NCI-H82 treated with DMSO at 0.1 percent for 48 hours (cell line): ENCODE measurements at regions not wholly inside any gene's neighbourhood (a gene's known extent, or its start where the extent isn't known, plus 50 kb on each side); places are given as distances from the start of the nearest gene placed in this dataset.

Experiments
- DNase-seq: peaks from one replicate; lab custom pipeline; 2025; ENCODE audit not compliant: unreplicated experiment; lab: John Stamatoyannopoulos, UW

DNA sequence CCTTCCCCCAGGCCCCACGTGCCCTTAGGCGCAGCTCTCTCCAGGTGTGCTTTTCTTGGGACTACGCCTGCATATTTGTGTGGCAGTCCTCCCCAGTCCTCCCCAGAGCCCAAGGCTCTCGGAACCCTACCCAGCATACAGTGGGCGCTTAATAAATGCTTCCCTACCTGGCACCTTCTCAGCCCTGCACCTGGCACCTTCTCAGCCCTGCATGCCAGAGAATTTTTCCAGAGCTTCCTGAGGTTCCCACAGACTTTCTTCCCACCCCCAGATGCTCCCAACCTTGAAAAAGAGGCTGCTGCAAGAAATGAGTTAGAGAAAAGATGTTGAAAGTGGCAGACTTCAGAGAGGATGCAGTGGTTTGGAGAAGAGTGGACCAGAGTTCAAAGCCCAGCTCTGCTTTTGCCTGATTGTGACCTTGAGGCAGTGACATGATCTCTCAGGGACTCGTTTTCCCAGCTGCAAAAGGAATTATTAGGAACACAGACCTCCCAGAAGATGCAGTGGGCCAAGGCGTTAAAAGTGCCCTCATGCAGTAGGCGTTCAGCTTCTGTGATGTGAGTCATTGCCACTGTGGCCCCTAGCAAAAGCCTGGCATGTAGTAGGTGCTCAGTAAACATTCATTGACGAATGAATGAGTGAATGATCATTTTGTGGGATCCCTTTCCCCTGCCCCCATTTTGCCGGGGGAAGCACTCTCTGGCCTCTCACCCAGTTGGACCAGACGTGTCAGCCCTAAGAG is 167.2 kb downstream of the PHETA1 start:
- no peak for DNase-seq

DNA sequence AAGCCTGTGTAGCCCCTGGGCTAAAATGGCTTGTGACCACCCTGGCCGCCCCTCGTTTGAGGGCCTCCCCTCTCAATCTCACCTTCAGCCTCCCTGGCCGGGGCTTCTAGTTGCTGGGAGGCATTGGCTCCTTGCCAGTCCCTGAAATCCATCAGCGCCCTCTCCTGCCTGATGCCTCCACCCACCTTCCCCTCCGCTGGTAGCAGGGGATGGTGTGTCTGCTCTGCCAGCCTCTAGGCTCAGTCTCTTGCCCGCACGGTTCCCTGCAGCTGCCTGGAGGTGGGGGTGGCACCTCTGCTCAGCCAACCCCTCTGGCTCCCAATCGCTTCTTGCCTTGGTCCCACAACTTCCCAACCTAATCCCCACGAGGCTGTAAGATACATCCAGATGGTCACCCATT is 167.9 kb downstream of the PHETA1 start:
- DNase-seq, result peak; percentile 20

DNA sequence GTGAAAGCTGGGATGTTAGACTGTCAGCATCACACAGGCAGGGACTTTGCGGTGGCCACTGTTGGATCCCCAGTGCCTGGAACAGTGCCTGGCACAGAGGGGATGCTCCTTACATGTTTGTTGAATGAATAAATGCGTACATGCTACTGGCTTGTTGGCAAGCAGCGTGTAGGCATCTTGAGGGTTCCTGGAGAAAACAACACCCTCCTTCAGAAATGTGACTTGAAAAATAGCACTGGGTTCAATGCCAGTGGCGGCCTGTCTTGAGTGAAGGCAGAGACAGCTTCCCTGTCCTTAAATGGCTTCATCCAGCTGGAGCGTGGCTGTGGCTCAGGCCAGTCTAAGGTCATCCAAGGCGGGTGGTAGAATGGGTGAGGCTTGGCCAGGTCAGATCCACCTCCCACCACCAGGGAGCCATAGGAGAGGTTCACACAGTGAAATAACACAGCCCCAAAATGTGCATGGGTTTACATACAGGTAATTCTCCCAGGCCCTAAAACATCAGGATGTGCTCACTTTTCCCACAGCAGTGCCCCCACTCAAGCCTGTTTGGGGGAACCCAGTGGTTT is 171.4 kb downstream of the PHETA1 start:
- DNase-seq, result no peak

DNA sequence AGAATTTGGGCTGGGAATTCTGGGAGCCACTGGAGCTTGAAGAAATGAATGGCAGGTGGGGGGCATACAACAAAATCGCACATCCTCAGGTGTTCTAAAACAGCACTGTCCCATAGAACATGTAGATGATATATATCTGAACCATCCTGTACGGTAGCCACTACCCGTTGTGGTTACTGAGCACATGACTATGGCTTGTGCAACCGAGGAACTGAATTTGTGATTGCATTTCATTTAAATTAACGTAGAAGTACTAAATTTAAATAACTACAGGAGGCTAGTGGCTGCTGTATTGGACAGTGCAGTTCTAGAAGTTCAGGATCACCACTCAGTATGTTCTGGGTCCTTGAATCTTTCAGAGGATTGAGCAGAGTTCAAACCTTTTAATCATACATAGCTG is 172.4 kb downstream of the PHETA1 start:
- DNase-seq, result no peak

DNA sequence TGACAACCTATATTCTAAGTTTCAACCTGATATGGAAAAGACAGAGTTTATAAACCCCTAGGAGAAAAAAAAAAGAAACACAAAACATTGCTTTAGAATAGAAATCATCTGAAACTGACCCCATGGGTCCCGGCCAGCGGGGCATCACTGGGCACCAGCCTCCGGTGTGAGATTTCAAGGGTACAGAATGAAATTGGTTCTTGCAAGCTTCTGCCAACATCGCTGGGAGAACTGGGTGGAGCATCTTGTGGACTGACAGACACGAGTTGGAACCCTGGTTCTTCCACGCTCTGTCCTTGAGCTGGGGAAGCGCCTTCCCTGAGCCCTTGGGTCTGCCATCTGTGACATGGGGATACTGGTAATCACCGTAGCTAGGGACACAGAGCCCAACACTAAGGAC is 173.6 kb downstream of the PHETA1 start:
- no peak for DNase-seq

DNA sequence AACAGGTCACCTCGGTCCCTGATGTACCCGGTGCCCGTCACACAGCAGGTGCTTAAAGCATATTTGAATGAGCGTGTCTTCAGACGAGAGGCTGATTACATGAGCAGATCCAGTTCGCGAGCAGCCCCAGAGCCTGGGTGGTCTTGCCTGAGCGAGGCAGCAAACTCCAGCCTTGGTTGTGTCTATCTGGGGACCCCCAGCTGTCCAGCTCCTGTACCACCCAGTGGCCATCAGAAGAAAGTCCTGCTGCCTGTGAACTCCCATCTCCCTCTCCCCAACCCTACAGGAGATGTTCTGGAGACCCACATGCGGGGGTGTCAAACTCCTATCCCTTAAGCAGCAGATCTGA is 174.2 kb downstream of the PHETA1 start:
- no peak for DNase-seq

DNA sequence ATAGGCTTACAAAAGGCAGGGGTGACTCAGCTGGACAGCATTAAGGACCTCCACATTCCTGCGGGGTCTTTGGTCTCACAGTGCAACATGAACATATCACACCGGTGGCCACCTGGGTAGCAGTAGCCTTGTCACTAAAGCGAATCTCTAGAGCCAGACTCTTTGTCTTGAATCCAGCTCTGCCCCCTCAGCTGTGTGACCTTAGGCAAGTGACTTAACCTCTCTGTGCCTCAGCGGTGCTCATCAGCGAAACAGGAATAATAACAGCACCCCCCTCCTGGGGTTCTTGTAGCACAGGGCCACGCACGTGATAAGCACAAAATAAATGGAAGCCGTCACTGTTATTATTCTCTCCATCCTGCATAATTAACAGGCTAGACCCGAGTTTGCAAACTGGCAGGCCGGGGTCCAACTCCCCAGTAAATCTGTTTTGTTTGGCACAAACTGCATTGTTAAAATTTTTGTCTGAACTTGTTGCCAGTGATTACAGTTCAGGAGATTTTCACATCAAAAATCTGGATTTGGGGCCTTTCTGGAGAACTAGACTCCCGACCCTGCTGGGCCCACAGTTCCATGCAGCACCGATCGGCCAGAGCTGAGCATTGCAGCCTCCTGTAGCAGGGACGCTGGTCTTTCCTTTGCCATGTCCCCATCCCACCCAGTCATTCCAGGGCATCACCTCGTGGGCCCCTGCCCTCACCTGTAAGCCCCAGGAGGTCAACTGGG is 174.8 kb downstream of the PHETA1 start:
- DNase-seq, result no peak

DNA sequence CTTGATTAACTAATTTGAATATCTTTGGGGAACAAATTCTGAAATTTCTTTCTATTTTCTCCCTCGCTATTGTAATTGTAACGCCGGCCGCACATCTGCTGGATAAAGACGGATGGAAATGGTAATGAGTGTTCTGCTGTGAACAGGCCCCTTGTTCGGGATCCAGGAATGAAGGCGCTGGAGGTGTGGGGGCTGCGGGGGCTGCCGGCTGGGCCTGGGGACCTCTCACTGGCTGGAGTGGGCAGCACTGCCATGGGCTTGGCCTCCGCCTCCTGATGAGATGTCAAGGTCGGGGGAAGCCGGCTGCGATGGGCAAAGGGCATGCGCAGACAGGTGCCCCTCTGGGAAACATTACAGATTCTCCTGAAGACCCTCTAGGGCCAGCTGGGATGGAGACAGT is 175.4 kb downstream of the PHETA1 start:
- DNase-seq, result no peak

DNA sequence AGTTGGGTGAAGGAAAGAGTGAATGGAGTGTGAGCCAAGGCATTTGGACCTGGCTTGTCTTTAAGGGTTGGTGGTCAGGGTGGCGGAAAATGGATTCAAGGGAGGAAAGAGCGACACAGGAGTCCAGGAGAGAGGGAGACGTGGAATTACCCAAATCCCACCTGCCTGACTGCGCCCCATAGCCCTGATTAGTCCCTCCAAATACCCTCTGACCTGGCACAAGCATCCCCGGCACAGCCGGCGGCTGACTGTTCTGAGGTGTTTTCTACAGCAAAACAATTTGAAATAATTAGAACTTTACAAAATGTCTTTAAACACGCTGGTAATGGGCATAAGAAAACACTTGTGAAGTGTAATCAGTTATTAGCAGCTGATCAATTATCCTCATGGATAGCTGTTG is 175.8 kb downstream of the PHETA1 start:
- DNase-seq, result no peak

DNA sequence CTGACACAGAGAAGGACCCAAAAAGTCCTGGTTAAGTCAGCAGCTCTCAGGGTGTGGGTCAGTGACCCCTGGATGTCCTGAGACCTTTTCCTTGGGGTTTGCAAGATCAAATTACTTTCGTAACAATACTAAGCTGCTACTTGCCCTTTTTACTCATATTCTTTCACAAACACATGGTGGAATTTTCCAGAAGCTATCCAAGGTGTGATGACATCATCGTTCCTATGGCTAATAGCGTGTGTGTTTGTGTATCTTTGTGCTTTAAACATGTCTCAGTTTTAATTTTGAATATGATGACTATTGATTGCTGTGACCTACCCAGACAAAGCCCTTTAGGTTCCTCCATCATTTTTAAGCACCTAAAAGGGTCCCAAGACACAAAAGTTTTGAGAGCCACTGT is 176.2 kb downstream of the PHETA1 start:
- no peak for DNase-seq

DNA sequence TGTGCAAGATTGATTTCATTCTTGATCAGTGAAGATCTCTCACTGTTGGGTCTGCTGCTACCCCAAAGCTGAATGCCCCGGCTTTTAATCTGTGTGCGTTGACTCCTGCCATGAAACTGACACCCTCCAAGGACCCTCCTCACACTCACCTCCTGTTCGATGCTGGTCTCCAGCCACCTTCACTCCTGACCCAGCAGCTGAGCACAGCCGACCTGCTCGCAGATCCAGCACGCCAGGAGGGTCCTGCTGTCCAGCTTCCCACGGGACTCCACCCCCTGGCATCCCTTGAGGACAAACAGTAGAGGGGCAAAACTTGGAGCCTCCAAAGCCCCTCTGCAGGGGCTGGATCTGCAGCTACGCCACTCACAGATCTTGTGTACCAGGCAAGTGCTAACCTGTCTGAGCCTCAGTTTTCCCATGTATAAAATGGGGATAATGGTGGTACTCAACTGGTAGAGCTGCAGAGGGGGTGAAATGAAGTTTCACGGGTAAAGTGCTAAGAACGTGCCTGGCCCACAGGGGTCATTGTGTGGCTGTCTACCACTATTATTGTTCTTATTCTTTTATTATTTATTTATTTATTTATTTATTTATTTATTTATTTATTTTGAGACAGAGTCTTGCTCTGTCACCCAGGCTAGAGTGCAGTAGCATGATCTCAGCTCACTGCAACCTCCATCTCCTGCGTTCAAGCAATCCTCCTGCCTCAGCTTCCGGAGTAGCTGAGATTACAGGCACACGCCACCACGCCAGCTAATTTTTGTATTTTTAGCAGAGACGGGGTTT is 178.0 kb downstream of the PHETA1 start:
- DNase-seq, result no peak

DNA sequence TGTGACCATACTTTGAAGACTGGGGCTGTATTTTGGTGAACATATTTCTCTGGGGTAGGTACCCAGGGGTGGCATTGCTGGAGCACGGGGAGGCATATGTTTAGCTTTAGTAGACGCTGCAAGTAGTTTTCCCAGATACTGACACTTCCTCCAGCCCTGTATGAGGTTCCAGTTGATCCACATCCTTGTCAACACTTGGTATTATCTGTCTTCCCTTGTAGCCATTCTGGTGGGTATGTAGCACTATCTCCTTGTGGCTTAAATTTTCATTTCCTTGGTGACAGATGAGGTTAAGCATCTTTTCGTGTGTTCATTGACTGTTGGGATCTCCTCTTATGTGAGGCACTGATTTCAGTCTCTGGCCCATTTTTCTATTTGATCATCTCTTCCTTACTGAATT is 179.1 kb downstream of the PHETA1 start:
- no peak for DNase-seq

DNA sequence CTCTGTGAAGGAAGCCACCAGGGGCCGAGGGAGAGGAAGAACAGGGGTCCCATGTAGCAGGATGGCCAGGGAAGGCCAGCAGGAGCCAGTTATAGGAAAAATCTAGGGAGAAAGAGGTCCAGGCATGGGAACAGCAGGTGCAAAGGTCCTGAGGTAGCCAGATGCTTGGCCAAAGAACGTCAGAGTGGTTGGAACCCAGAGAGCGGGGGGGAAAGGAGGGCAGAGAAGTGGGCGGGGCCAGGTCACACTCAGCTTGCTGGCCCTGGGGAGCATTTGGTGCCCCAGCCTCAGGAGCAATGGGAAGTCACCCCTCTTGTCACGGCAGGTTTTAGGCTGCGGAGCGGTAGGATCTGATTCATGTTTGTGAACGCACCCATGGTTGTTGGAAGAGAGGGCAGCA is 180.5 kb downstream of the PHETA1 start:
- DNase-seq, result no peak

DNA sequence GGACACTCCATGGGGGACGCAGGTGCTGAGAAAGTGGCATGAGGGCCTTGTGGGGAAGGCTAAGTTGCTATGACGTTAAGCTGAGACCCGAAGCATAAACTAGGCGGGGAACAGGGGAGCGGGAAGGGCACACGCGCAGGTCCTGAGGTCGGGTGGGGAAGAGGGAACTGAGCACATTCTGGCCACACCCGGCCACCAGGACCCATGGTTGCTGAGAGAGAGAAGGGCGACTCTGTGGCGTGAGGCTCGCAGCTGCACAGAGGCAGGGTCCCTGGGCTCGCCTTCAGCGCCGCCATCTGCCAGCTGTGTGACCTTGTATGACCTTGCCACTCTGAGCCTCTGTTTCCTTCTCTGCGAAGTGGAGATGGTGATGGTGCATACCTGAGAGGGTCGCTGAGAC is 182.5 kb downstream of the PHETA1 start:
- no peak for DNase-seq

DNA sequence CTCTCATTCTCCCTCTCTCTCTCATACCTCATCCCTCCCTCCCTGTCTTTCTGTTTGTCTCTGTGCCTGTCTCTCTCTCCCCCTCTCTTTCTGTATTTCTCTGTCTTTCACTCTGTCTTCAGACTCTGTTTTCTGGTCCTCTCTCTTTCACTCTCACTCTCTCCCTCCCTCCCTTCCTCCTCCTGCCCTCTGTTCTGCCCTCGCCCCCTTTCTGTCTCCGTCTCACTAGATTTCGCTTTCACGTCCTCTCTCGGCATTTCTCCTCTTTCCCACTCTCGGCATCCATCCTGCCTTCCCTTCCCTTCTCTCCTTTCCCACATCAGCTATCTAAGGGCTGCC is 183.0 kb downstream of the PHETA1 start:
- DNase-seq, result no peak

DNA sequence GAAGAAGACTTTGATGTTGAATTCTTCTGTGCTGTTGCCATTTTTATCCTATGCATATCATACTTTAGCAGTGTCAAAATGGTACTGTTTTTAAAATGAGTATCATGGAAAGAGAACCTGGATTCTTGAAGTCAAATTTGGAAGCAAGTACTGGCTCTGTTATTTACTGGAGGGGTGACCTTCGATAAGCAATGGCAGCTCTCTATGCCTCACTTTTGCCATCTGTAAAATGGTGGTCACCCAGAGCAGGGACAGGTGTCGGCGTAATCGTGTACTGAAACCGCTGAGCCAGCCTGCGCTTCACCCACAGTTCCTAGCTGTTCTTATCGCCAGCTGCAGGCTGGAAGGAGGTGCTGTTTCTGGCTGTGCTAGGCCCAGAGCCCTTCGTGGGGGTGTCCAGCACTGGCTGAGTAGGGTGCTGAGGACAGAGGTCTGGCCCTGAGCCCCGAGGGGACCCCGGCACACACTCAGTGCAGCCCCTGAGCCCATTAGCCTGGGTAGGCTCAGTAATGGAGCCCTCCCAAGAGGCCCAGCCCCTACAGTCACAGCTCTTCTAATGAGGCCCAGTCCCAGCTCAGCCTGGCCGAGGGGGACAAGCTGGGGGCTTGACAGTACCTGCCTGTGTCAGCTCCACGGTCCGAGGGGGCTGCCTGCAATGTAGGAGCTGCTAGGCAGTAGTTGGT is 183.5 kb downstream of the PHETA1 start:
- DNase-seq, result no peak

DNA sequence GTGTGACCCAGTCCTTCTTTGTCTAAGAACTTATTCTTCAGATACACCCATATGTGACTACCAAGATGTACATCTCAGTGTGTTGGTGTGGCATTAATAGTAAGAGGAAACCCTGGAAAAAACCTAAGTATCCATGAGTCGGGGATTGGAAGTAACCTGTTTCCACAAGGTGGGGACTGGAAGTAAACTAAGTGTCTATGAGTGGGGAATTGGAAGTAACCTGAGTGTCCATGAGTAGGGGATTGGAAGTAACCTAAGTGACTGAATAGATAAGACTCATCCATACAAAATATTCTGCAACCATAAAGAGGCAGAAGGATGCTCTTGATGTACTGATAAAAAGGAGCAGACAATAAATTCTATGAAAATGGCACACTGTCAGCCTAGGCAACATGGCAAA is 184.7 kb downstream of the PHETA1 start:
- DNase-seq, result no peak

DNA sequence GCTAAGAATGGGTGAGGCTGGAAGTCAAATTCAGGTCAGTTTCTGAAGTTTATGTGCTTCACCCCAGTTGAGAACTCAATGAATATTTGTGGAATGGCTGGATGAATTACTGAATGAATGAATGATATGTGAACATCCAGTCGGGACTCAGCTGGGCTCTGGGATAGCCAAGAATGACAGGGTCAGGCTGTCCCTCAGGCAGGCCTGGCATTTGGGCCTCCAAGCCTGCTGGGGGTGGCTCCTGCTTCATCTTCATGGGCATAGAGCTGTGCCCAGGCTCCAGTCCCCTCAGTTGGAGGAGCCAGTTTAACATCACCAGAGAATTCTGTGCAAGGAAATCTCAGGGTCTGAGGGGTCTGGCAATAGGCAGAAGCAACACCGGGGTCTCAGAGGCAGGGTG is 185.8 kb downstream of the PHETA1 start:
- no peak for DNase-seq

DNA sequence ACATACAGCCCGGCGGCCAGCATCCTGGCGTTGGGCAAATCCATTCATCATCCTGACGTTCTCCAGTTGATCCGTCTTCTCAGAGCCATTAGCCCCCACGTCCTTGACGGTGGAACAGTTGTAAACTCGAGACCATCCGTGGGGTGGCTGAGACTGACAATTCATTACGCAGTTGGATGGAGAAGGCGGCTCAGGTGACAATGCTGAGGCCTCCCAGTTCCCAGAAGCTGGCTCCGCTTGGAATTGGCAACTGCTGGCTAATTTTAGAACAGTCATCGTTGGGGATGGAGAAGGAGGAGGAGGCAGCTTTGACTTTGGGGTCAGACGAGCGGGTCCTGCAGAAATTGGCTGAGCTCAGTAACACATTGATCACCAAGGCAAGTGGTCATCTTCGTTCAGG is 186.5 kb downstream of the PHETA1 start:
- no peak for DNase-seq

DNA sequence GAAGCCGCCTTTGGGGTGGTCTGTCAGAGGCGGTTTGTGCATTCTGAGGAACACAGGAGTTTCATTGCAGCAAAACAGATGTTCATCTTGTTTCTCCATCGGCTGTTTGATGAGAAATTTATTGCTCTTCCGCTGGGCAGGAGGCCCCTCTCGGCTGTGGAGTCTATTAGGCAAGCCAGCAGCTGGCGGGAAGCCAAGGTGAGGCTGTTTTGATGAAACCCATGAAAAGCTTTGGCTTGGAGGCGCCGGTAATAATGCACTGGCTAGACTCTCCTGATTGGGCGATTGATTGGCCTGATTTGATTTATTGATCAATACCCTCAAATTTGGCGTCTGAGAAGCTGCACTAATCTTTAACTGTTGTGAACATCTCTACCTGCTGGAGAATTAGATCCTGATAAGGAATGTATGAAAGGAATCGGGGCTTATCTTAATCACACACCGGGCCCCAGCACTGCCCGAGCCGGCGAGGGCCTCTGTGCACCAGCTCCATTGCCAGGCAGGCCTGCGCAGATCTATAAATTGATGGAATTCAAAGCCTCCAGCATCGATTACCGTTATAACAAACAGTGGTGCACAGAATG is 187.7 kb downstream of the PHETA1 start:
- peak; percentile 69 for DNase-seq
